HCT116 (cell line): ENCODE measurements at regions not wholly inside any gene's neighbourhood (a gene's known extent, or its start where the extent isn't known, plus 50 kb on each side); places are given as distances from the start of the nearest gene placed in this dataset.

Experiments used
- ATAC-seq: fragments of 200-7000 bp; cut with Tn5 transposase; 2 replicates; pipeline ENCODE4 v1.9.1; 2020; ENCODE audit warnings: mild to moderate bottlenecking, moderate library complexity
- BruUV-seq: library from RNA; stranded (reverse); fragments of 400-500 nt; replicated peaks from 2 replicates; lab custom pipeline; 2021; lab: Mats Ljungman, UMichigan
- CTCF ChIA-PET: fragments of 300-600 bp; sonication (Branson Sonifier 250); formaldehyde crosslinking; loops from one replicate; lab custom pipeline; 2021; ENCODE audit warnings: antibody characterized with exemption; lab: Charles Lee
- POLR2A ChIA-PET: fragments of 300-600, 350-600 bp; sonication (Branson Sonifier 250); formaldehyde crosslinking; loops from one replicate; lab custom pipeline; 2021; ENCODE audit warnings: antibody characterized with exemption; lab: Charles Lee
- RAD21 ChIA-PET, 2 experiments: fragments of 300-600 bp; sonication (Branson Sonifier 250); formaldehyde crosslinking; loops; one replicate each; lab custom pipeline; 2023; ENCODE audit warnings: low total read pairs in 2 of 2; ENCODE audit not compliant: uncharacterized antibody in 2 of 2, unreplicated experiment in 2 of 2, low non-redundant PET in 1 of 2; lab: Charles Lee
- DNase-seq: peaks from one replicate; pipeline ENCODE4 v3.0.0-alpha.2; 2010; ENCODE audit warnings: low read depth, low spot score
- H2AFZ ChIP-seq: fragments of 200-600 bp; shearing (Covaris generic), sonication (generic); 2 replicates; pipeline ENCODE4 v1.6.1; 2017; ENCODE audit warnings: low read depth, mixed run types, mixed read lengths, antibody characterized with exemption, low read length; ENCODE audit not compliant: poor library complexity, severe bottlenecking
- H3K27ac ChIP-seq: 2 replicates; pipeline ENCODE4 v1.5.1; 2012; ENCODE audit warnings: low read depth, low read length
- H3K27me3 ChIP-seq: fragments of 200-600 bp; sonication (generic); 2 replicates; pipeline ENCODE4 v1.6.1; 2016; ENCODE audit warnings: mixed run types, low read length, mixed read lengths; ENCODE audit not compliant: insufficient read depth
- H3K36me3 ChIP-seq, 2 experiments: fragments of 200-500 bp in 1 of 2; fragments of 200-600 bp in 1 of 2; sonication (Bioruptor generic) in 1 of 2; sonication (generic) in 1 of 2; 2 replicates each; pipeline versions ENCODE4 v1.5.1 to v1.6.1; 2014 to 2016; ENCODE audit warnings: low read length in 2 of 2, inconsistent platforms in 1 of 2, mixed read lengths in 1 of 2, mixed run types in 1 of 2; ENCODE audit not compliant: insufficient read depth in 2 of 2, control insufficient read depth in 1 of 2
- H3K4me1 ChIP-seq, 2 experiments: fragments of 200-600 bp in 1 of 2; sonication (generic) in 1 of 2; 2 replicates each; pipeline versions ENCODE4 v1.5.1 to v1.6.1; 2012 to 2017; ENCODE audit warnings: low read length in 2 of 2, inconsistent platforms in 1 of 2, mild to moderate bottlenecking in 1 of 2, mixed read lengths in 1 of 2, mixed run types in 1 of 2, moderate library complexity in 1 of 2; ENCODE audit not compliant: insufficient read depth in 2 of 2, control insufficient read depth in 1 of 2
- H3K4me2 ChIP-seq: fragments of 200-600 bp; sonication (generic); 2 replicates; pipeline ENCODE4 v1.6.1; 2017; ENCODE audit warnings: mixed run types, low read length, mixed read lengths
- H3K4me3 ChIP-seq, 2 experiments: fragments of 200-600 bp in 1 of 2; sonication (generic) in 1 of 2; replicated peaks in 1 of 2; 2 replicates each; pipeline ENCODE4 v1.5.1; 2011 to 2016; ENCODE audit warnings: low read length in 2 of 2, control low read depth in 1 of 2, low read depth in 1 of 2, mild to moderate bottlenecking in 1 of 2, mixed read lengths in 1 of 2, mixed run types in 1 of 2
- H3K79me2 ChIP-seq: fragments of 200-600 bp; sonication (generic); 2 replicates; pipeline ENCODE4 v1.6.1; 2017; ENCODE audit warnings: mild to moderate bottlenecking, mixed run types, low read length, moderate library complexity, mixed read lengths; ENCODE audit not compliant: insufficient read depth
- H3K9ac ChIP-seq: fragments of 200-600 bp; sonication (generic); 2 replicates; pipeline ENCODE4 v1.6.1; 2016; ENCODE audit warnings: low read length, mixed read lengths
- H3K9me2 ChIP-seq: fragments of 200-600 bp; sonication (generic), shearing (Covaris generic); 2 replicates; pipeline ENCODE4 v1.6.1; 2017; ENCODE audit warnings: mixed run types, mild to moderate bottlenecking, moderate library complexity; ENCODE audit not compliant: insufficient read depth
- H3K9me3 ChIP-seq, 2 experiments: fragments of 200-500 bp in 1 of 2; fragments of 200-600 bp in 1 of 2; sonication (Bioruptor generic) in 1 of 2; sonication (generic) in 1 of 2; 2 replicates each; pipeline ENCODE4 v1.6.1; 2014 to 2017; ENCODE audit warnings: low read length in 2 of 2, mixed read lengths in 2 of 2, inconsistent platforms in 1 of 2, low read depth in 1 of 2, mild to moderate bottlenecking in 1 of 2, mixed run types in 1 of 2, moderate library complexity in 1 of 2; ENCODE audit not compliant: control insufficient read depth in 1 of 2, insufficient read depth in 1 of 2
- H4K20me1 ChIP-seq: fragments of 200-600 bp; sonication (generic), shearing (Covaris generic); 2 replicates; pipeline ENCODE4 v1.6.1; 2017; ENCODE audit warnings: mixed run types, mild to moderate bottlenecking, moderate library complexity; ENCODE audit not compliant: insufficient read depth
- CBX3 ChIP-seq: IDR thresholded peaks from 2 replicates; pipeline ENCODE4 v1.6.1; 2012; ENCODE audit warnings: low read depth
- CEBPB ChIP-seq: IDR thresholded peaks from 2 replicates; pipeline ENCODE4 v1.6.1; 2012; ENCODE audit warnings: low read depth
- CTCF ChIP-seq, 3 experiments: fragments of 200-600 bp in 1 of 3; sonication (generic) in 1 of 3; IDR thresholded peaks in 2 of 3; conservative IDR thresholded peaks in 1 of 3; 2 replicates each; pipeline ENCODE4 v1.5.1; 2012 to 2017; ENCODE audit warnings: low read depth in 2 of 3, low read length in 2 of 3, antibody characterized with exemption in 1 of 3, borderline replicate concordance in 1 of 3, control low read depth in 1 of 3, mild to moderate bottlenecking in 1 of 3, mixed read lengths in 1 of 3, mixed run types in 1 of 3, moderate library complexity in 1 of 3; ENCODE audit not compliant: insufficient read depth in 1 of 3
- EGR1 ChIP-seq: IDR thresholded peaks from 2 replicates; pipeline ENCODE4 v1.6.1; 2012; ENCODE audit warnings: low read depth
- ELF1 ChIP-seq: IDR thresholded peaks from 2 replicates; pipeline ENCODE4 v1.6.1; 2012; ENCODE audit warnings: low read depth, borderline replicate concordance
- EZH2 ChIP-seq: fragments of 200-600 bp; sonication (generic); IDR thresholded peaks from 2 replicates; pipeline ENCODE4 v1.6.1; 2017; ENCODE audit warnings: antibody characterized with exemption, mixed run types
- EZH2phosphoT487 ChIP-seq: fragments of 200-600 bp; IDR thresholded peaks from 2 replicates; pipeline ENCODE4 v1.6.1; 2018; ENCODE audit warnings: antibody characterized with exemption, borderline replicate concordance
- FOSL1 ChIP-seq: IDR thresholded peaks from 2 replicates; pipeline ENCODE4 v1.6.1; 2012; ENCODE audit warnings: low read depth
- POLR2A ChIP-seq: IDR thresholded peaks from 2 replicates; pipeline ENCODE4 v1.7.0; 2011; ENCODE audit warnings: borderline replicate concordance; ENCODE audit not compliant: insufficient read depth, insufficient read length; ENCODE audit errors: extremely low read depth
- POLR2AphosphoS5 ChIP-seq: IDR thresholded peaks from 2 replicates; pipeline ENCODE4 v1.6.1; 2011; ENCODE audit warnings: mild to moderate bottlenecking, low read depth, low read length, moderate library complexity
- RAD21 ChIP-seq: IDR thresholded peaks from 2 replicates; pipeline ENCODE4 v1.6.1; 2012; ENCODE audit warnings: low read depth, mild to moderate bottlenecking
- SIN3A ChIP-seq: IDR thresholded peaks from 2 replicates; pipeline ENCODE4 v1.6.1; 2012; ENCODE audit warnings: low read depth
- SP1 ChIP-seq: IDR thresholded peaks from 2 replicates; pipeline ENCODE4 v1.6.1; 2012; ENCODE audit warnings: low read depth
- TCF7L2 ChIP-seq: IDR thresholded peaks from 2 replicates; pipeline ENCODE4 v1.7.0; 2011; ENCODE audit warnings: borderline replicate concordance, inconsistent platforms; ENCODE audit not compliant: insufficient read depth, insufficient read length; ENCODE audit errors: extremely low read depth
- ZBTB33 ChIP-seq: IDR thresholded peaks from 2 replicates; pipeline ENCODE4 v1.6.1; 2011; ENCODE audit warnings: mild to moderate bottlenecking, low read length, moderate library complexity; ENCODE audit not compliant: insufficient replicate concordance; ENCODE audit errors: extremely low read depth
- ZFX ChIP-seq: fragments of 450-650 bp; IDR thresholded peaks from 2 replicates; pipeline ENCODE4 v1.6.1; 2017
- intact Hi-C: fragments of 100-400 bp; cut with micrococcal nuclease; formaldehyde crosslinking; loops from 2 replicates; pipeline ENCODE4 v1.10.0; 2022

DNA sequence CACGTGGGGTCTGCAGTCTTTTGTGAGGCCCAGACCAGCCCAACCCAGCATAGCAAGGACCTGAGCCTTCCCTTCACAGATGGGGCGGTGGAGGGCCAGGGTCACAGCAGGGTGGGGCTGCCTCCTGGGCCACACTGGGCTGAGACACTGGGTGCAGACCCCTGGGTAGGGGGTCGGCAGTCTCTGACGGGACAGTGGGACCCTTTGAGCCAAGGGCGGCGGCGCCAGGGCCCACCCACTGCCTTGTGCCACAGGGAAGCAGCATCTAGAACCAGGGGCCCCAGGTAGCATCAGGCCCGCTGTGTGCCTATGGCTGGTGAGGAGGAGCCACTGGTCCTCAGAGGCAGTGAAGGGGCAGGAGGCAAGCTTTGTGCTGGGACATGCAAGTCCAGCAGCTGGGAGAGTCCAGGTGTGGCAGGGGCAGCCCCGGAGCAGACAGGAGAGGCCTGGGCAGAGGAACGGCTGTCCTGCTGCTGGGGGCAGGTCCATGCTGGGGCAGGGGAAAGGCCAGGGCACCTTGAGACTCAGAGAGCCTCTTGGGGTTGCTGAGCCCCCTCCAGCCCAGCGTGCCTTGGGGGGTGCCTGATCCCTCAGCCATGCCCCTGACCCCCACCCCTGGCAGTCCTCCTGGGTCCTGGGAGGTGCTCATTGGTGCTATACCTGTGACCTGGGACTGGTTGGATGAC is 131.3 kb upstream of the NKX1-1 start (continued):
- no peak for TF ChIP-seq FOSL1
- TF ChIP-seq EZH2: no peak
- TF ChIP-seq CTCF (IDR thresholded peaks at IDR 0.05 in 2 of 3, conservative IDR thresholded peaks at IDR 0.05 in 1 of 3; ENCODE audit: borderline replicate concordance in 1 of 3, insufficient read depth in 1 of 3, low read depth in 2 of 3, low read length in 2 of 3): no peak
- no peak for TF ChIP-seq ZFX

GRCh38 chr4:1536579-1537409 is 130.6 kb upstream of the NKX1-1 start:
- no peaks in the 10 kb centered on the region for H3K27me3 ChIP-seq
- no peaks in the 10 kb centered on the region for H3K9me2 ChIP-seq
- no peak overlapping the region for H3K27ac ChIP-seq
- ATAC-seq (no peak), DNase-seq (no peak)
- intact Hi-C loops: no loop called here
- H3K9ac ChIP-seq: no peak overlapping the region
- no peak overlapping the region for H2AFZ ChIP-seq
- RAD21 ChIA-PET: no interaction called here
- POLR2A ChIA-PET: no interaction called here
- no TSS peak for BruUV-seq
- H4K20me1 ChIP-seq: no peaks in the 10 kb centered on the region
- no peaks in the 10 kb centered on the region for H3K79me2 ChIP-seq
- CTCF ChIA-PET: no interaction called here
- H3K4me2 ChIP-seq: no peak overlapping the region
- no peak overlapping the region for H3K4me3 ChIP-seq
- no peak for TF ChIP-seq CBX3
- TF ChIP-seq TCF7L2: no peak
- no peak for TF ChIP-seq CEBPB
- TF ChIP-seq ZFX: no peak
- TF ChIP-seq SP1: no peak
- TF ChIP-seq ELF1: no peak
- TF ChIP-seq FOSL1: no peak
- no peak for TF ChIP-seq SIN3A
- TF ChIP-seq EZH2phosphoT487: no peak
- TF ChIP-seq POLR2A: no peak
- TF ChIP-seq CTCF (IDR thresholded peaks at IDR 0.05 in 2 of 3, conservative IDR thresholded peaks at IDR 0.05 in 1 of 3; ENCODE audit: borderline replicate concordance in 1 of 3, insufficient read depth in 1 of 3, low read depth in 2 of 3, low read length in 2 of 3): no peak
- no peak for TF ChIP-seq ZBTB33
- TF ChIP-seq RAD21: no peak
- no peak for TF ChIP-seq EGR1
- no peak for TF ChIP-seq POLR2AphosphoS5
- H3K9me3 ChIP-seq: no peaks in the 10 kb centered on the region
- H3K36me3 ChIP-seq: no peaks in the 10 kb centered on the region
- no peaks in the 10 kb centered on the region for H3K4me1 ChIP-seq
